H1 (cell line): ENCODE measurements at regions not wholly inside any gene's neighbourhood (a gene's known extent, or its start where the extent isn't known, plus 50 kb on each side); places are given as distances from the start of the nearest gene placed in this dataset.

ENCODE experiments used
- CTCF ChIA-PET: fragments of 300-600 bp; sonication (Branson Sonifier 250); formaldehyde crosslinking; loops from one replicate; lab custom pipeline; 2021; ENCODE audit not compliant: partially characterized antibody; lab: Charles Lee
- POLR2A ChIA-PET: fragments of 300-600 bp; sonication (Branson Sonifier 250); formaldehyde crosslinking; loops from one replicate; lab custom pipeline; 2021; ENCODE audit warnings: inconsistent platforms; ENCODE audit not compliant: partially characterized antibody; lab: Charles Lee
- DNase-seq, 2 experiments: peaks; one replicate each; pipeline versions ENCODE4 v3.0.0 to v3.0.0-alpha.2; 2010 to 2022; ENCODE audit warnings: low spot score in 2 of 2, low read depth in 1 of 2, mixed read lengths in 1 of 2
- FAIRE-seq: peaks from 2 replicates; lab custom pipeline; 2011; peaks lifted over from hg19 to GRCh38; lab: Jason Lieb, UNC
- H2AFZ ChIP-seq: 2 replicates; pipeline ENCODE4 v1.8.1; 2012; ENCODE audit warnings: low read length, inconsistent platforms
- H2AK5ac ChIP-seq: 2 replicates; pipeline ENCODE4 v1.6.1; 2013; ENCODE audit warnings: low read depth, low read length
- H2BK120ac ChIP-seq: replicated peaks from 2 replicates; pipeline ENCODE3; 2013; ENCODE audit warnings: low read depth, low read length, inconsistent platforms
- H2BK12ac ChIP-seq: 2 replicates; pipeline ENCODE4 v1.6.1; 2013; ENCODE audit warnings: low read depth, low read length
- H2BK15ac ChIP-seq: 2 replicates; pipeline ENCODE4 v1.6.1; 2013; ENCODE audit warnings: low read length
- H2BK20ac ChIP-seq: 2 replicates; pipeline ENCODE4 v1.6.1; 2013; ENCODE audit warnings: low read length
- H2BK5ac ChIP-seq: 2 replicates; pipeline ENCODE4 v1.6.1; 2013; ENCODE audit warnings: low read depth, low read length
- H3K14ac ChIP-seq: 2 replicates; pipeline ENCODE4 v1.6.1; 2013; ENCODE audit warnings: inconsistent platforms; ENCODE audit not compliant: insufficient read length
- H3K18ac ChIP-seq: 2 replicates; pipeline ENCODE4 v1.6.1; 2013; ENCODE audit warnings: low read length; ENCODE audit errors: extremely low read depth
- H3K23ac ChIP-seq: 2 replicates; pipeline ENCODE4 v1.6.1; 2013; ENCODE audit warnings: inconsistent platforms; ENCODE audit not compliant: insufficient read length
- H3K23me2 ChIP-seq: 2 replicates; pipeline ENCODE4 v1.6.1; 2013; ENCODE audit warnings: low read depth, low read length
- H3K27ac ChIP-seq: 2 replicates; pipeline ENCODE4 v1.6.1; 2011; ENCODE audit warnings: low read depth, low read length, inconsistent platforms
- H3K27me3 ChIP-seq, 4 experiments: replicated peaks in 1 of 4; 1 replicate in 1 of 4; 2 replicates in 3 of 4; pipeline versions ENCODE4 v1.6.1 to v1.8.1; 2011 to 2013; ENCODE audit warnings: low read length in 3 of 4, mild to moderate bottlenecking in 3 of 4, inconsistent platforms in 2 of 4, mixed read lengths in 2 of 4, moderate library complexity in 1 of 4; ENCODE audit not compliant: control insufficient read depth in 3 of 4, insufficient read depth in 3 of 4; ENCODE audit errors: extremely low read depth in 1 of 4
- H3K36me3 ChIP-seq, 4 experiments: 2 replicates each; pipeline versions ENCODE4 v1.6.1 to v1.8.1; 2011 to 2013; ENCODE audit warnings: mild to moderate bottlenecking in 4 of 4, low read length in 3 of 4, moderate library complexity in 2 of 4, control low read depth in 1 of 4, inconsistent platforms in 1 of 4; ENCODE audit not compliant: insufficient read depth in 4 of 4, control insufficient read depth in 2 of 4
- H3K4ac ChIP-seq: replicated peaks from 2 replicates; pipeline ENCODE3; 2013; ENCODE audit warnings: low read length, low read depth, mixed read lengths, inconsistent platforms; ENCODE audit not compliant: insufficient read length
- H3K4me1 ChIP-seq, 4 experiments: replicated peaks in 1 of 4; 1 replicate in 1 of 4; 2 replicates in 3 of 4; pipeline versions ENCODE4 v1.6.1 to v1.8.1; 2011 to 2013; ENCODE audit warnings: low read length in 3 of 4, inconsistent platforms in 2 of 4, mixed read lengths in 1 of 4; ENCODE audit not compliant: insufficient read depth in 4 of 4, control insufficient read depth in 3 of 4
- H3K4me2 ChIP-seq, 2 experiments: 2 replicates each; pipeline versions ENCODE4 v1.6.1 to v1.8.1; 2011 to 2013; ENCODE audit warnings: low read depth in 2 of 2, low read length in 2 of 2, control low read depth in 1 of 2, inconsistent platforms in 1 of 2, mild to moderate bottlenecking in 1 of 2; ENCODE audit not compliant: insufficient read depth in 1 of 2
- H3K4me3 ChIP-seq, 4 experiments: fragments of 200-600, 300-600 bp in 1 of 4; sonication (generic), shearing (Covaris generic), sonication (Bioruptor Twin) in 1 of 4; 2 replicates each; pipeline versions ENCODE4 v1.5.1 to v1.8.1; 2011 to 2016; ENCODE audit warnings: low read length in 4 of 4, low read depth in 3 of 4, control low read depth in 2 of 4, inconsistent platforms in 2 of 4, mild to moderate bottlenecking in 2 of 4, mixed read lengths in 1 of 4, moderate library complexity in 1 of 4; ENCODE audit not compliant: insufficient read depth in 2 of 4; ENCODE audit errors: extremely low read depth in 1 of 4
- H3K56ac ChIP-seq: replicated peaks from 2 replicates; pipeline ENCODE3; 2013; ENCODE audit warnings: low read depth, mild to moderate bottlenecking, mixed read lengths, low read length, inconsistent platforms; ENCODE audit not compliant: insufficient read length
- H3K79me1 ChIP-seq: 2 replicates; pipeline ENCODE4 v1.6.1; 2013; ENCODE audit warnings: low read depth, low read length, control low read depth
- H3K79me2 ChIP-seq, 2 experiments: 2 replicates each; pipeline versions ENCODE4 v1.6.1 to v1.8.1; 2012 to 2013; ENCODE audit warnings: low read length in 2 of 2, mild to moderate bottlenecking in 2 of 2, inconsistent platforms in 1 of 2; ENCODE audit not compliant: insufficient read depth in 2 of 2, control insufficient read depth in 1 of 2
- H3K9ac ChIP-seq, 4 experiments: replicated peaks in 1 of 4; 1 replicate in 1 of 4; 2 replicates in 3 of 4; pipeline versions ENCODE4 v1.6.1 to v1.8.1; 2011 to 2013; ENCODE audit warnings: low read depth in 3 of 4, low read length in 3 of 4, control low read depth in 2 of 4, mild to moderate bottlenecking in 2 of 4, moderate library complexity in 2 of 4, inconsistent platforms in 1 of 4; ENCODE audit errors: extremely low read depth in 1 of 4
- H3K9me3 ChIP-seq, 2 experiments: 2 replicates each; pipeline versions ENCODE4 v1.6.1 to v1.8.1; 2012 to 2013; ENCODE audit warnings: mild to moderate bottlenecking in 2 of 2, moderate library complexity in 2 of 2, control low read depth in 1 of 2, inconsistent platforms in 1 of 2, low read depth in 1 of 2, low read length in 1 of 2, mixed read lengths in 1 of 2; ENCODE audit not compliant: insufficient read depth in 2 of 2
- H4K20me1 ChIP-seq, 2 experiments: replicated peaks in 1 of 2; 2 replicates each; pipeline versions ENCODE3 to v1.8.1; 2011 to 2013; ENCODE audit warnings: inconsistent platforms in 2 of 2, low read length in 2 of 2, mild to moderate bottlenecking in 1 of 2; ENCODE audit not compliant: insufficient read depth in 2 of 2, control insufficient read depth in 1 of 2
- H4K5ac ChIP-seq: 2 replicates; pipeline ENCODE4 v1.6.1; 2013; ENCODE audit warnings: low read length, low read depth, mixed read lengths, inconsistent platforms; ENCODE audit not compliant: insufficient read length
- H4K8ac ChIP-seq: 2 replicates; pipeline ENCODE4 v1.8.0; 2013; ENCODE audit warnings: mild to moderate bottlenecking, moderate library complexity, low read length, inconsistent platforms; ENCODE audit not compliant: insufficient read depth; ENCODE audit errors: extremely low read depth
- H4K91ac ChIP-seq: replicated peaks from 2 replicates; pipeline ENCODE3; 2013; ENCODE audit warnings: low read length, mixed read lengths, inconsistent platforms; ENCODE audit not compliant: insufficient read length
- BACH1 ChIP-seq: IDR thresholded peaks from 2 replicates; pipeline ENCODE4 v1.6.1; 2012; ENCODE audit warnings: low read length, improper control_type of control experiment
- CHD2 ChIP-seq: IDR thresholded peaks from 2 replicates; pipeline ENCODE4 v1.6.1; 2012; ENCODE audit warnings: low read length, improper control_type of control experiment
- CREB1 ChIP-seq: IDR thresholded peaks from 2 replicates; pipeline ENCODE4 v1.6.1; 2012; ENCODE audit warnings: inconsistent platforms
- CTBP2 ChIP-seq: IDR thresholded peaks from 2 replicates; pipeline ENCODE4 v1.7.0; 2011; ENCODE audit warnings: borderline replicate concordance, mild to moderate bottlenecking, moderate library complexity, mixed read lengths, low read length; ENCODE audit not compliant: insufficient read depth, insufficient read length
- EZH2 ChIP-seq: fragments of 200-600 bp; sonication (generic); IDR thresholded peaks from 2 replicates; pipeline ENCODE4 v1.7.1; 2012; ENCODE audit warnings: low read depth, mild to moderate bottlenecking, moderate library complexity, low read length, inconsistent platforms; ENCODE audit not compliant: severe bottlenecking
- JUND ChIP-seq: IDR thresholded peaks from 2 replicates; pipeline ENCODE4 v1.6.1; 2011; ENCODE audit warnings: mild to moderate bottlenecking, improper control_type of control experiment, low read length
- KDM4A ChIP-seq: IDR thresholded peaks from one replicate; pipeline ENCODE4 v1.7.1; 2012; ENCODE audit warnings: low read depth, mild to moderate bottlenecking, moderate library complexity, low read length, inconsistent platforms; ENCODE audit not compliant: severe bottlenecking
- KDM5A ChIP-seq: fragments of 200-600 bp; IDR thresholded peaks from 2 replicates; pipeline ENCODE4 v1.7.1; 2012; ENCODE audit warnings: mild to moderate bottlenecking, low read length, inconsistent platforms, mixed read lengths
- RXRA ChIP-seq: IDR thresholded peaks from 2 replicates; pipeline ENCODE4 v1.6.1; 2011; ENCODE audit warnings: low read depth, mild to moderate bottlenecking, low read length, moderate library complexity; ENCODE audit not compliant: insufficient read depth
- SAP30 ChIP-seq: fragments of 300-600 bp; sonication (generic); IDR thresholded peaks from 2 replicates; pipeline ENCODE4 v1.7.1; 2012; ENCODE audit warnings: low read length, moderate library complexity, mild to moderate bottlenecking, inconsistent platforms; ENCODE audit not compliant: insufficient read depth, insufficient replicate concordance
- SP1 ChIP-seq: IDR thresholded peaks from 2 replicates; pipeline ENCODE4 v1.6.1; 2011; ENCODE audit warnings: low read depth, low read length
- WGBS, 2 experiments: shearing (Covaris generic) in 1 of 2; methylation state at CpG; one replicate each; pipeline versions ENCODE4 v1.1.6 to v1.1.7; 2013 to 2015; ENCODE audit warnings: low lambda C conversion rate in 2 of 2, mixed read lengths in 2 of 2, inconsistent platforms in 1 of 2, low coverage in 1 of 2, missing lambda C conversion rate in 1 of 2; ENCODE audit not compliant: insufficient replicate concordance in 2 of 2, insufficient coverage in 1 of 2, insufficient read length in 1 of 2; ENCODE audit errors: extremely low coverage in 1 of 2, missing lambda C conversion rate in 1 of 2; 5-methylcytosine and 5-hydroxymethylcytosine counted together
- TF ChIP-seq, protein P1 (sequence below), 3 experiments: IDR thresholded peaks; 1 replicate in 2 of 3; 2 replicates in 1 of 3; pipeline versions ENCODE4 v1.5.1 to v1.6.1; 2011; ENCODE audit warnings: low read length in 3 of 3, mild to moderate bottlenecking in 3 of 3, inconsistent platforms in 2 of 3, low read depth in 1 of 3, moderate library complexity in 1 of 3; ENCODE audit not compliant: insufficient read depth in 1 of 3; ENCODE audit errors: control extremely low read depth in 1 of 3

- POLR2A ChIA-PET, result interaction anchor here (1.1 kb wide), 1 partner anchor 11 kb away, joined by 3 read pairs; no protein-coding TSS in a partner anchor
- no peak for TF ChIP-seq EZH2
- TF ChIP-seq SP1, result no peak
- TF ChIP-seq SAP30, result no peak
- no peak for TF ChIP-seq CTBP2
- TF ChIP-seq RXRA, result no peak
- TF ChIP-seq JUND, result no peak
- TF ChIP-seq KDM4A, result no peak
- TF ChIP-seq, protein P1, sequence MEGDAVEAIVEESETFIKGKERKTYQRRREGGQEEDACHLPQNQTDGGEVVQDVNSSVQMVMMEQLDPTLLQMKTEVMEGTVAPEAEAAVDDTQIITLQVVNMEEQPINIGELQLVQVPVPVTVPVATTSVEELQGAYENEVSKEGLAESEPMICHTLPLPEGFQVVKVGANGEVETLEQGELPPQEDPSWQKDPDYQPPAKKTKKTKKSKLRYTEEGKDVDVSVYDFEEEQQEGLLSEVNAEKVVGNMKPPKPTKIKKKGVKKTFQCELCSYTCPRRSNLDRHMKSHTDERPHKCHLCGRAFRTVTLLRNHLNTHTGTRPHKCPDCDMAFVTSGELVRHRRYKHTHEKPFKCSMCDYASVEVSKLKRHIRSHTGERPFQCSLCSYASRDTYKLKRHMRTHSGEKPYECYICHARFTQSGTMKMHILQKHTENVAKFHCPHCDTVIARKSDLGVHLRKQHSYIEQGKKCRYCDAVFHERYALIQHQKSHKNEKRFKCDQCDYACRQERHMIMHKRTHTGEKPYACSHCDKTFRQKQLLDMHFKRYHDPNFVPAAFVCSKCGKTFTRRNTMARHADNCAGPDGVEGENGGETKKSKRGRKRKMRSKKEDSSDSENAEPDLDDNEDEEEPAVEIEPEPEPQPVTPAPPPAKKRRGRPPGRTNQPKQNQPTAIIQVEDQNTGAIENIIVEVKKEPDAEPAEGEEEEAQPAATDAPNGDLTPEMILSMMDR (IDR thresholded peaks at IDR 0.05; ENCODE audit: control extremely low read depth in 1 of 3, insufficient read depth in 1 of 3, low read depth in 1 of 3, low read length in 3 of 3), result no peak
- TF ChIP-seq KDM5A, result no peak
- TF ChIP-seq CHD2, result no peak
- TF ChIP-seq BACH1, result no peak
- no peak for TF ChIP-seq CREB1
Observed at GRCh38 chr14:101008196-101008595, 104.7 kb upstream of the RTL1 start.

More at GRCh38 chr14:101008196-101008595, 104.7 kb upstream of the RTL1 start:
- Histone ChIP-seq H3K14ac (no peak overlapping the region), H3K23ac (no peak overlapping the region), H3K36me3 (no peaks in the 10 kb centered on the region), H2BK120ac (no peak overlapping the region), H2AFZ (no peak overlapping the region), H4K91ac (no peak overlapping the region), H3K4ac (no peak overlapping the region), H3K9me3 (0 out of 4 replicates have a peak, but pooled peaks cover 0 to 3% of the 10 kb centered on the region in 2 experiments), H3K9ac (no peak overlapping the region), H4K20me1 (no peaks in the 10 kb centered on the region), H3K4me1 (no peaks in the 10 kb centered on the region), H3K23me2 (no peaks in the 10 kb centered on the region), H3K79me1 (no peaks in the 10 kb centered on the region), H3K18ac (no peak overlapping the region), H2BK5ac (no peak overlapping the region), H3K79me2 (no peaks in the 10 kb centered on the region), H4K8ac (peak overlapping the region; percentile 74), H3K27ac (no peak overlapping the region), H2BK12ac (no peak overlapping the region), H2BK15ac (no peak overlapping the region), H3K56ac (no peak overlapping the region), H2AK5ac (no peak overlapping the region), H3K27me3 (no peaks in the 10 kb centered on the region), H2BK20ac (no peak overlapping the region), H3K4me3 (no peak overlapping the region), H4K5ac (no peak overlapping the region), H3K4me2 (no peak overlapping the region)
- WGBS, 2 experiments, result 91% methylated on average over 13 of the region's 13 CpGs; no CpG with 5 or more reads in 1 of the 2 experiments
- FAIRE-seq, result no peak
- DNase-seq, result peak in 1 of 2 experiments; percentile 32
- CTCF ChIA-PET, result interaction anchor here (1.2 kb wide), 1 partner anchor 106 kb away, joined by 3 read pairs; no protein-coding TSS in a partner anchor
